ENCODE measurements at regions not wholly inside any gene's neighbourhood (a gene's known extent, or its start where the extent isn't known, plus 50 kb on each side); places are given as distances from the start of the nearest gene placed in this dataset.
A peak's percentile ranks its signal among the peaks of the same experiment; 100 is the strongest.
"Not testable (repeated sequence)": the region's sequence is repeated elsewhere in the genome, so short reads cannot be mapped to it uniquely, and the experiment has no call there.

GRCh38 chr17:51362811-51363585 is 102.7 kb downstream of the UTP18 start:
- FAIRE-seq = no peak
- Histone ChIP-seq H3K36me3 (ENCODE audit: control insufficient read depth in 3 of 3, insufficient read depth in 2 of 3, low read depth in 1 of 3, low read length in 3 of 3) (no peaks in the 10 kb centered on the region), H3K9me3 (ENCODE audit: control insufficient read depth in 2 of 2, insufficient read depth in 1 of 2, low read depth in 1 of 2, low read length in 1 of 2) (no peaks in the 10 kb centered on the region), H3K27me3 (ENCODE audit: control insufficient read depth in 3 of 3, insufficient read depth in 3 of 3, low read length in 3 of 3) (no peaks in the 10 kb centered on the region), H3K4me1 (ENCODE audit: control insufficient read depth in 3 of 3, insufficient read depth in 2 of 3, low read depth in 1 of 3, low read length in 2 of 3) (no peaks in the 10 kb centered on the region), H3K4me3 (ENCODE audit: low read depth in 1 of 3, low read length in 3 of 3) (no peak overlapping the region), H3K27ac (ENCODE audit: low read depth in 1 of 3, low read length in 2 of 3) (no peak overlapping the region)
- WGBS, 3 donors = 49 to 58% (median 57%) methylated on average over 7 of the region's 7 CpGs
- no peak for DNase-seq

- Histone ChIP-seq H3K27ac (ENCODE audit: low read depth in 1 of 3, low read length in 2 of 3) (no peak overlapping the region), H3K36me3 (ENCODE audit: control insufficient read depth in 3 of 3, insufficient read depth in 2 of 3, low read depth in 1 of 3, low read length in 3 of 3) (no peaks in the 10 kb centered on the region), H3K9me3 (ENCODE audit: control insufficient read depth in 2 of 2, insufficient read depth in 1 of 2, low read depth in 1 of 2, low read length in 1 of 2) (no peaks in the 10 kb centered on the region), H3K4me1 (ENCODE audit: control insufficient read depth in 3 of 3, insufficient read depth in 2 of 3, low read depth in 1 of 3, low read length in 2 of 3) (no peaks in the 10 kb centered on the region), H3K4me3 (ENCODE audit: low read depth in 1 of 3, low read length in 3 of 3) (no peak overlapping the region), H3K27me3 (ENCODE audit: control insufficient read depth in 3 of 3, insufficient read depth in 3 of 3, low read length in 3 of 3) (no peaks in the 10 kb centered on the region)
- DNase-seq (no peak), FAIRE-seq (no peak)
- 39 to 60% (median 48%) methylated on average over 8 of the region's 8 CpGs for WGBS, 3 donors
These were observed 104.7 kb downstream of the UTP18 start for GRCh38 chr17:51365090-51365489.

DNA sequence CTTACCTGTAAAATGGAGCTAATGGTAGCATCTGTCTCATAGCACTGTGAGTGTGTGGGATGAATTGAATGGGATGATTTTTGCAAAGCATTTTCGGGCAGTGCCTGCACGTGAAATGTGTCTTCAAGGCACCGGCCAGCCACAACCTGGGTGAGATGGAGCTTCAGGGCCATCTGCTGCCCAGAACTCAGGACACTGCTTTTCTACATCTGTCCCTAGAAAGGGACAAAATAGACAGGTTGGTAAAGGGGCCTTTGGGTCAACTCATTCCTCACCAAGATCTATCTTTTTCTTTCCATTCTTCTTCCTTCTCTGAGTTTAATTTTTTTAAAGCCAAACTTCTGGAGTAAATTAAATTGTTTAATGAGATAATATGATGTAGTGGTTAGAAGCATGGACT is 106.5 kb downstream of the UTP18 start:
- no peaks in the 10 kb centered on the region for H3K9me3 ChIP-seq (ENCODE audit: control insufficient read depth in 2 of 2, insufficient read depth in 1 of 2, low read depth in 1 of 2, low read length in 1 of 2)
- no peak overlapping the region for H3K4me3 ChIP-seq (ENCODE audit: low read depth in 1 of 3, low read length in 3 of 3)
- no peaks in the 10 kb centered on the region for H3K27me3 ChIP-seq (ENCODE audit: control insufficient read depth in 3 of 3, insufficient read depth in 3 of 3, low read length in 3 of 3)
- 88 to 93% (median 93%) methylated on average over 3 of the region's 3 CpGs for WGBS, 3 donors
- no peak overlapping the region for H3K27ac ChIP-seq (ENCODE audit: low read depth in 1 of 3, low read length in 2 of 3)
- no peaks in the 10 kb centered on the region for H3K36me3 ChIP-seq (ENCODE audit: control insufficient read depth in 3 of 3, insufficient read depth in 2 of 3, low read depth in 1 of 3, low read length in 3 of 3)
- DNase-seq (no peak), FAIRE-seq (no peak)
- no peaks in the 10 kb centered on the region for H3K4me1 ChIP-seq (ENCODE audit: control insufficient read depth in 3 of 3, insufficient read depth in 2 of 3, low read depth in 1 of 3, low read length in 2 of 3)

- not testable (repeated sequence) for H3K4me1 ChIP-seq (ENCODE audit: control insufficient read depth in 3 of 3, insufficient read depth in 2 of 3, low read depth in 1 of 3, low read length in 2 of 3); DNase-seq; H3K27me3 ChIP-seq (ENCODE audit: control insufficient read depth in 3 of 3, insufficient read depth in 3 of 3, low read length in 3 of 3); H3K27ac ChIP-seq (ENCODE audit: low read depth in 1 of 3, low read length in 2 of 3); FAIRE-seq; H3K36me3 ChIP-seq (ENCODE audit: control insufficient read depth in 3 of 3, insufficient read depth in 2 of 3, low read depth in 1 of 3, low read length in 3 of 3); H3K4me3 ChIP-seq (ENCODE audit: low read depth in 1 of 3, low read length in 3 of 3); H3K9me3 ChIP-seq (ENCODE audit: control insufficient read depth in 2 of 2, insufficient read depth in 1 of 2, low read depth in 1 of 2, low read length in 1 of 2)
- 57 to 81% (median 63%) methylated on average over 1 of the region's 1 CpG for WGBS, 3 donors
These were observed 107.5 kb downstream of the UTP18 start for GRCh38 chr17:51367836-51368235.

- FAIRE-seq = no peak
- DNase-seq = peak; percentile 33 to 56
- 34 to 46% (median 36%) methylated on average over 5 of the region's 5 CpGs for WGBS, 3 donors
These were observed 111.4 kb downstream of the UTP18 start for GRCh38 chr17:51371732-51372151.

GRCh38 chr17:51372345-51373004 is 112.1 kb downstream of the UTP18 start:
- Histone ChIP-seq H3K27ac (ENCODE audit: low read depth in 1 of 3, low read length in 2 of 3) (no peak overlapping the region), H3K36me3 (ENCODE audit: control insufficient read depth in 3 of 3, insufficient read depth in 2 of 3, low read depth in 1 of 3, low read length in 3 of 3) (no peaks in the 10 kb centered on the region), H3K4me3 (ENCODE audit: low read depth in 1 of 3, low read length in 3 of 3) (no peak overlapping the region), H3K27me3 (ENCODE audit: control insufficient read depth in 3 of 3, insufficient read depth in 3 of 3, low read length in 3 of 3) (no peaks in the 10 kb centered on the region), H3K9me3 (ENCODE audit: control insufficient read depth in 2 of 2, insufficient read depth in 1 of 2, low read depth in 1 of 2, low read length in 1 of 2) (no peaks in the 10 kb centered on the region), H3K4me1 (ENCODE audit: control insufficient read depth in 3 of 3, insufficient read depth in 2 of 3, low read depth in 1 of 3, low read length in 2 of 3) (no peaks in the 10 kb centered on the region)
- WGBS, 3 donors = 60 to 67% (median 62%) methylated on average over 5 of the region's 5 CpGs
- DNase-seq (peak in 1 of 2 donors; percentile 24), FAIRE-seq (no peak)

More at GRCh38 chr17:51371732-51372151, 111.4 kb downstream of the UTP18 start:
- Histone ChIP-seq H3K27ac (ENCODE audit: low read depth in 1 of 3, low read length in 2 of 3) (no peak overlapping the region), H3K4me3 (ENCODE audit: low read depth in 1 of 3, low read length in 3 of 3) (no peak overlapping the region), H3K27me3 (ENCODE audit: control insufficient read depth in 3 of 3, insufficient read depth in 3 of 3, low read length in 3 of 3) (no peaks in the 10 kb centered on the region), H3K36me3 (ENCODE audit: control insufficient read depth in 3 of 3, insufficient read depth in 2 of 3, low read depth in 1 of 3, low read length in 3 of 3) (no peaks in the 10 kb centered on the region), H3K4me1 (ENCODE audit: control insufficient read depth in 3 of 3, insufficient read depth in 2 of 3, low read depth in 1 of 3, low read length in 2 of 3) (no peaks in the 10 kb centered on the region), H3K9me3 (ENCODE audit: control insufficient read depth in 2 of 2, insufficient read depth in 1 of 2, low read depth in 1 of 2, low read length in 1 of 2) (no peaks in the 10 kb centered on the region)

GRCh38 chr17:51373489-51374152 is 113.3 kb downstream of the UTP18 start:
- Histone ChIP-seq H3K27ac (ENCODE audit: low read depth in 1 of 3, low read length in 2 of 3) (no peak overlapping the region), H3K4me3 (ENCODE audit: low read depth in 1 of 3, low read length in 3 of 3) (no peak overlapping the region), H3K36me3 (ENCODE audit: control insufficient read depth in 3 of 3, insufficient read depth in 2 of 3, low read depth in 1 of 3, low read length in 3 of 3) (no peaks in the 10 kb centered on the region), H3K9me3 (ENCODE audit: control insufficient read depth in 2 of 2, insufficient read depth in 1 of 2, low read depth in 1 of 2, low read length in 1 of 2) (no peaks in the 10 kb centered on the region), H3K27me3 (ENCODE audit: control insufficient read depth in 3 of 3, insufficient read depth in 3 of 3, low read length in 3 of 3) (no peaks in the 10 kb centered on the region), H3K4me1 (ENCODE audit: control insufficient read depth in 3 of 3, insufficient read depth in 2 of 3, low read depth in 1 of 3, low read length in 2 of 3) (no peaks in the 10 kb centered on the region)
- DNase-seq = no peak
- FAIRE-seq = no peak
- 77 to 84% (median 81%) methylated on average over 4 of the region's 4 CpGs for whole genome bisulfite sequencing, 3 donors

DNA sequence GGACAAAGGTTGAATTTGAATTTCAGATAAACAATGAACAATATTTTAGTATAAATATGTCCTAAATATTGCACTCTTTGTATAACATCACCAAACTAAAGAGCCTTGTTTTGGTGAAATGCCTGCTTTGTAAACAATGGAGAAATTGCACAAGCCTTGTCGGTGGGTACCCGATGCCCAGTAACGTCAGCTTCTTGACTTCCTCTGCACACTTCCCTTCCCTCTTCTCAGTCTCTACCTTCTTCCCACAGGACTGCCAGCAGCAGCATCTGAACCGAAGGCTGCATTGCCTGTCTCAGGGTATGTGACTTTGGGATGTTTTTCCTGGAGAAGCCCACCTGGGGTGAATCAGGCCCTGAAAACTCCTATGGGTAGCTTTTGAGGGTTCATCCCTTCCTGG is 113.9 kb downstream of the UTP18 start:
- Histone ChIP-seq H3K27ac (ENCODE audit: low read depth in 1 of 3, low read length in 2 of 3) (no peak overlapping the region), H3K36me3 (ENCODE audit: control insufficient read depth in 3 of 3, insufficient read depth in 2 of 3, low read depth in 1 of 3, low read length in 3 of 3) (no peaks in the 10 kb centered on the region), H3K9me3 (ENCODE audit: control insufficient read depth in 2 of 2, insufficient read depth in 1 of 2, low read depth in 1 of 2, low read length in 1 of 2) (no peaks in the 10 kb centered on the region), H3K4me3 (ENCODE audit: low read depth in 1 of 3, low read length in 3 of 3) (no peak overlapping the region), H3K4me1 (ENCODE audit: control insufficient read depth in 3 of 3, insufficient read depth in 2 of 3, low read depth in 1 of 3, low read length in 2 of 3) (no peaks in the 10 kb centered on the region), H3K27me3 (ENCODE audit: control insufficient read depth in 3 of 3, insufficient read depth in 3 of 3, low read length in 3 of 3) (no peaks in the 10 kb centered on the region)
- DNase-seq (no peak), FAIRE-seq (no peak)
- 54 to 58% (median 56%) methylated on average over 4 of the region's 4 CpGs for WGBS, 3 donors

Data from small intestine (tissue), 7 donors.